ENCODE measurements at regions not wholly inside any gene's neighbourhood (a gene's known extent, or its start where the extent isn't known, plus 50 kb on each side); places are given as distances from the start of the nearest gene placed in this dataset.

DNA sequence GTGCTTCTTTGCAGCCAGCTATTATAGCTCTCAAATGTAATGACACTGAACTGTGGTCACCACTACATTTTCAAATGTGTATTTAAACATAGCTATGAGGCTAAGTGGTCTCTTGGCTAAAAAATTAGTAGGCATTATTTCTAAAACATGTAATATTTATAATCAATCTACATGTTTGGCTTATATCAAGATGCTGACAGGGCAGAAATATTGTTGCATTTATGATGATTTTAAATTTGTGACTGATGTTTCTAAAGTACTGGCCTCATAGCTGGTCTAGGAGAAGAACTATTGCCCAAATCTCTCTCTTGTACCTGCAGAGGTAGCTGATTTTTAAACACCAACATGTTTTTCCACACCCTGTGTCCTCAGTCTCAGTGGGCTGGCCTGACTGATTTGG is 298.2 kb downstream of the PAX1 start:
- TF ChIP-seq CTCF (IDR thresholded peaks at IDR 0.05; ENCODE audit: insufficient read depth, low read length), result no peak
- TF ChIP-seq POLR2AphosphoS5 (IDR thresholded peaks at IDR 0.05; ENCODE audit: low read depth), result no peak

Data from HL-60 (cell line).